GM23338 (cell line): ENCODE measurements at regions not wholly inside any gene's neighbourhood (a gene's known extent, or its start where the extent isn't known, plus 50 kb on each side); places are given as distances from the start of the nearest gene placed in this dataset.

Experiments
- CREB1 ChIP-seq: fragments of 250-450 bp; sonication (Bioruptor Pico); IDR thresholded peaks from 2 replicates; pipeline ENCODE4 v1.5.0; 2020; ENCODE audit warnings: low read depth, mild to moderate bottlenecking, moderate library complexity
- CTCF ChIP-seq, 2 experiments: fragments of 200-600 bp in 1 of 2; sonication (generic) in 1 of 2; conservative IDR thresholded peaks; 2 replicates each; pipeline versions ENCODE4 v1.5.1 to v1.6.1; 2016 to 2017; ENCODE audit warnings: antibody characterized with exemption in 2 of 2, low read depth in 2 of 2, mild to moderate bottlenecking in 2 of 2, moderate library complexity in 1 of 2
- EZH2 ChIP-seq: fragments of 200-600 bp; sonication (generic); IDR thresholded peaks from one replicate; pipeline ENCODE4 v1.8.0; 2017; ENCODE audit warnings: antibody characterized with exemption, mild to moderate bottlenecking, low read depth; ENCODE audit not compliant: unreplicated experiment
- POLR2AphosphoS5 ChIP-seq: IDR thresholded peaks from 2 replicates; pipeline ENCODE4 v1.6.1; 2016; ENCODE audit warnings: antibody characterized with exemption, low read depth
- TF ChIP-seq, protein P1 (sequence below): IDR thresholded peaks from one replicate; pipeline ENCODE4 v1.6.1; 2018; ENCODE audit warnings: antibody characterized with exemption; ENCODE audit not compliant: unreplicated experiment

- TF ChIP-seq CTCF (conservative IDR thresholded peaks at IDR 0.05; ENCODE audit: low read depth in 2 of 2) (no peak), CREB1 (no peak), POLR2AphosphoS5 (no peak), EZH2 (no peak)
- TF ChIP-seq, protein P1, sequence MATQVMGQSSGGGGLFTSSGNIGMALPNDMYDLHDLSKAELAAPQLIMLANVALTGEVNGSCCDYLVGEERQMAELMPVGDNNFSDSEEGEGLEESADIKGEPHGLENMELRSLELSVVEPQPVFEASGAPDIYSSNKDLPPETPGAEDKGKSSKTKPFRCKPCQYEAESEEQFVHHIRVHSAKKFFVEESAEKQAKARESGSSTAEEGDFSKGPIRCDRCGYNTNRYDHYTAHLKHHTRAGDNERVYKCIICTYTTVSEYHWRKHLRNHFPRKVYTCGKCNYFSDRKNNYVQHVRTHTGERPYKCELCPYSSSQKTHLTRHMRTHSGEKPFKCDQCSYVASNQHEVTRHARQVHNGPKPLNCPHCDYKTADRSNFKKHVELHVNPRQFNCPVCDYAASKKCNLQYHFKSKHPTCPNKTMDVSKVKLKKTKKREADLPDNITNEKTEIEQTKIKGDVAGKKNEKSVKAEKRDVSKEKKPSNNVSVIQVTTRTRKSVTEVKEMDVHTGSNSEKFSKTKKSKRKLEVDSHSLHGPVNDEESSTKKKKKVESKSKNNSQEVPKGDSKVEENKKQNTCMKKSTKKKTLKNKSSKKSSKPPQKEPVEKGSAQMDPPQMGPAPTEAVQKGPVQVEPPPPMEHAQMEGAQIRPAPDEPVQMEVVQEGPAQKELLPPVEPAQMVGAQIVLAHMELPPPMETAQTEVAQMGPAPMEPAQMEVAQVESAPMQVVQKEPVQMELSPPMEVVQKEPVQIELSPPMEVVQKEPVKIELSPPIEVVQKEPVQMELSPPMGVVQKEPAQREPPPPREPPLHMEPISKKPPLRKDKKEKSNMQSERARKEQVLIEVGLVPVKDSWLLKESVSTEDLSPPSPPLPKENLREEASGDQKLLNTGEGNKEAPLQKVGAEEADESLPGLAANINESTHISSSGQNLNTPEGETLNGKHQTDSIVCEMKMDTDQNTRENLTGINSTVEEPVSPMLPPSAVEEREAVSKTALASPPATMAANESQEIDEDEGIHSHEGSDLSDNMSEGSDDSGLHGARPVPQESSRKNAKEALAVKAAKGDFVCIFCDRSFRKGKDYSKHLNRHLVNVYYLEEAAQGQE, result no peak
These were observed 64.0 kb upstream of the MAPRE2 start for GRCh38 chr18:34976899-34977837.
